CMK (cell line): ENCODE measurements at regions not wholly inside any gene's neighbourhood (a gene's known extent, or its start where the extent isn't known, plus 50 kb on each side); places are given as distances from the start of the nearest gene placed in this dataset.
"Not testable (repeated sequence)": the region's sequence is repeated elsewhere in the genome, so short reads cannot be mapped to it uniquely, and the experiment has no call there.

Experiments used
- DNase-seq: peaks from one replicate; pipeline ENCODE4 v3.0.0-alpha.2; 2010; ENCODE audit warnings: low read depth

DNA sequence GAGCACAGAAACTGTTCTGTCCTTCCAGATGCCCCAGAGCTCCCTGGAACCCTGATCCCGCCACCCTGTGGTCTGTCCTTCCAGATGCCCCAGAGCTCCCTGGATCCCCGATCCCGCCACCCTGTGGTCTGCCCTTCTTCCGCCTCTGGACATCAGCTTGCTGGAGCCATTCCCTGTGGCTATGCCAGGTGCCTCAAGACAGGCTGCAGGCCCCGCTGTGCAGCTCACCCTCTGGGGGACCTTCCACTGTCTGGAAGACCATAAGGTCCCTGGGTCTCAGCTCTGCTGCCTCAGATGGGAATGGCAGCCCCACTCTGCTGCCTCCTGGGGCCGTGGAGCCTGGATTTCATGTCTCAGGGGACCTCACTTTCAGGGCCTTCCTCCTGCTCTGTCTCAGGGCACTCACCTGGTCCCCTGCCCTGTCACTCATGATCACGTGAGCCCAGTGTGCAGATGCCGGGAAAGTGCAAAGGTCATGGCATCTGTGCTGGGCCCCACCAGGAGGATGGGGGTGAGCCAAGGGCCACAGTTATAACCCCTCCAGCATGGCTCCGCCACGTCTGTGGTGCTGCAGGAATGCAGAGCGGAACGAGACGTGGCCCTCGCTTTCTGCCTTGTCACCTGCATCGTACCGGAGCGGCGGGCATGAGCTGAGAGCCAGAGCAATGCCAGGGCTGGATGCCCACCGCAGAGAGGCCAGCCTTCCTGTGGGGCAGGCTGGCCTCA, 1520.7 kb downstream of the BRD1 start:
- DNase-seq, result no peak

DNA sequence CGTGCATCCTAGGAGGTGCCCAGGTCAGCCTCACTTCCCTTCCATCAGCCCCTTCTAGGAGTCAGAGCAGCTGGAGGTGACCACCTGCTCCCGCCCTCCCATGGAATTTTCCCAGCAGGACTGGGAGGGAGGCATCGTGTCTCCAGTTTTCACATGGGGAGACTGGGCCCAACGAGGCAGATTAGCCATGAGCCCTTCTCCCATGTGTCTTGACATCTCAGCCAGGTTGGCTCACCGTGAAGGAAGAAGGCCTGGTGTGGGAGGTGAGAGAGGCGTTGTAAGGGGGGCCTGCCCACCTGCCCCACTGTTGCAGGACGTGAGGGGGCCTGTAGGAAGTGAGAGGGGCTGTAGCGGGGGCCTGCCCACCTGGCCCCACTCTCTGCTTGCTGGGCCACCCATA, 1521.4 kb downstream of the BRD1 start:
- no peak for DNase-seq

DNA sequence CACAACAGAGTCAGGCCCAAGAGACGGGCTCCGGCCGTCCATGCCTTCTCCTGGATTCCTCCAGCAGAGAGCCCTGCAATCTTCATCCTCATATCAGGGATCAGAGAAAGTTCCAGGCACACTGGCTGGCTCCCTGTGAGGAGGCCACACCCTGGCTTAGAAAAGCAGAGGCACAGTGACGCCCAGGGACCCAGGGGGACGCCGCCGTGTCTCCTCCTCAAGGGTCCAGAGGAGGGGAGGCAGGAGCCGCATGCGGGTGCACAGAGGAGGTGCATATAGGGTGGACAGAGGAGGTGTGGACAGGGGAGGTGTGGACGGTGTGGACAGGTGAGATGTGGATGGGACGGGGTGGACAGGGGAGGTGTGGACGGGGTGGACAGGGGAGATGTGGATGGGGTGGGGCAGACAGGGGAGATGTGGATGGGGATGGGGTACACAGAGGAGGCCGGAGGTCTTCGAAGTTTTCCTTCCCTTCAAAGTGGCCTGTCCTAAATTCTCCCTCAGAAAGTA, 1521.9 kb downstream of the BRD1 start:
- no peak for DNase-seq

DNA sequence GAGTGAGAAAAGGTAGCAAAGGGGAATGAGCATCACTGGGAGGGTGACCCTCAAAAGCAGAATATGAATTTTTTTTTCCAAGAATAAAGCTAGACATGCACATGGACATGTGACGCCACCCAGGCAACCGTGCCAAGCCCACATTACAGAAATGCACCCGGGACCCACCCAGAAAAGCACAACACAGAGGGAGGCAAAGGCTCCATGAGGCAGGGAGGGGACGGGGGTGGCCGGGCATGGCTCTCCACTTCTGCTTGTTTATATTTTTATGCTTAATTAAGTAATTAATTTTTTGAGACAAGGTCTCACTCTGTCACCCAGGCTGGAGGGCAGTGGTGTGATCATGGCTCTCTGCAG, 1524.3 kb downstream of the BRD1 start:
- no peak for DNase-seq

DNA sequence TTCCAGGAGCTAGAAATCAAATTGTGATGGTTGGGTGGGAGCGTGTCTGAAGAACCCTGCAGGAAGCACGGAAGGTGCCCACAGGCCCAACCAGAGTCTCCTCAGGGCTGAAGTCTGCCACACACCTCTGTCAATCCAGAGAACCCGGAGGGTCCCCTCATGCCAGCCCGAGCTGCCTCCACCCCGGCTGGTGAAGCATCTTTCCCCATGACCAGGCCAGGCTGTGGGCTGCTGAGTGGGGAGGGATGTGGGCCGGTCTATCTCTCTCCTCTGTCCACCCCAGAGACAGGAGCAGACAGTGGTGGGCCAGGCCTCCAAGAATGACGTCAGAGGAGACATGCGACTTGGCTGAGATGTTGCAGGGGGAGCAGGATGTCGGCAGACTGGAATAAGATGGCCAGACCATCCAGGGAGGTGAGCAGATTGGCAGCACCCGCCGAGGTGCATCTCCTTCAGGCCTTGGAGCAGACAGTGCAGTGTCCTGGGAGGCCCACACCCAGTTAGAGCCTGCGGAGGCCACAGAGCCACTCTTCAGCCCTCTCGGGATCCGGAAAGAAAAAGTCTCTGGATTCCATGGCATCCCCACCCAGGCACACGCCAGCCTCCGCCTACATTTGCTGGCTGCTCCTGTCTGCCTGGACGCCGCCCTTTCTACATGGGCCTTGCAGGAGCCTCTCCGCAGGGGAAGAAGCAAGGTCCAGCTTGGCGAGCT, 1524.9 kb downstream of the BRD1 start:
- DNase-seq, result no peak

DNA sequence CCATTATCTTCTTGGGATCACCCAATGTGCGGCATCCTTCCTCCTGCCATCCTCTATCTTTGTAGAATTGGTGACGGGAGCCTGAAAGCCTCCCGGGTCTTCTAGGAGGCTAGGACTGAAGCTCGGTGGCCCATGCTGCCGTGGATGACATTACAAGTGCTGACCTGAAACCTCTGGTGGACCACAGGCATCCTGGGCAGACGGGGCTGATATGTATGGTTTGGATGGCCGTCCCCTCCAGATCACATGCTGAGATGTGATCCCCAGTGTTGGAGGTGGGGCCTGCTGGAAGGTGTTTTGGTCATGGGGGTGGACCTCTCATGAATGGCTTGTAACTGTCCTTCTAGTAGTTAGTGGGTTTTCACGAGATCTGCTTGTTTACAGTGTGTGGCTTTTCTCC, 1525.8 kb downstream of the BRD1 start:
- DNase-seq, result no peak

DNA sequence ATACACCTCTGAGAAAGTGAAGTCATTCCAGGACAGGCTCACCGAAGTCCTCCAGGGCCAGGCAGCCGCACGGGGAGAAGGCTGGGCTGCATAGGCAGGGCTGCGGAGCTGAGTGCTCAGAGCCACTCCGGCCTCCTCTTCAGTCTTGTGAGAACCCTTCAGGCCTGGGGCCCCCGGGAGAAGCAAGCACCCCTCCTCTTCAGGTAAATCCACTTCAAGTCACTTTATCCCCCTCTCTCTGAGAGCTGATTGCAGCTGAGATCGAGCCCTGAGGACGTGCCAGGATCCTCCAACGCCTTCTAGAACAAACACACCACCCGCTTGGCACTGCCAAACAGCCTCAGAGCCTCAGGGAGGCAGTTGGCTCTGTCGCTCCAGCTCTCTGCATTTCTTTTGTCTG, 1526.3 kb downstream of the BRD1 start:
- no peak for DNase-seq

DNA sequence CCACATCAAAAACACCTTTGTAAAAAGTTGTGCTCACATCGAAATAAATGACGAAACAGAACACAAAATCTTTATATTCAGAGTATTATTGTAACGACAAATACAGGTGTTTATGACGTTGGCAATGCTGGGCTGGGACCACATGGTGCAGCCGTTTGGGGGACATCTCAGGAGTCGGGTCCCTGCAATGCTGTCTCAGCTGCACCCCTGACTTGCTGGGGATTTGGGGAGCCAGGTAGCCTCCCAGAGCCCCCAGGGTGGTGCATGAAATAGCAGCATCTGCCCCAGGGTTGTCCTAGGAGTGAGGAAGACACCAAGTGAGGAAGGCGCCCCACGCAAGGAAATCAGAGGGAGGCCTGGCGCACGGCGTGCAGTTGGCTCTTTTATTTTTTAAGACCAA, 1526.8 kb downstream of the BRD1 start:
- DNase-seq, result no peak

DNA sequence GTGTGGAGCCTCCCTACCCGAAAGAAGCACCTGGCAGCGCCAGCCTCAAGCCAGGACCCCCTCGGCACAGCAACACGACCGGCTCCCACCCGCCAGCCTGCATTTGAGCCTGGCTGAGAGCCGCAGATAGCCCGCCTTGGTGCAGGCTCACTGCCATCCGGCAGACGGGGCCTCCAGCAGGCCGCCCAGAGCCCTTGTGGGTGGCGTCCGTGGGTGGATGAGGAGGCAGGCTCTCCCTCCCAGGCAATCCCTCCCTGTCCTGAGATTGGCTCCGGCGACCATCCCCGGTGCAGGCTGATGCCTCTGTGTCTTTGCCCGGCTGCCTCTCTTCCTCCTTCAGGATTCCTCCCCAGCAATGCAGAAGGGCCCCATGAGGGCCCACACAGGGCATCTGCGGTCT, 1527.9 kb downstream of the BRD1 start:
- no peak for DNase-seq

DNA sequence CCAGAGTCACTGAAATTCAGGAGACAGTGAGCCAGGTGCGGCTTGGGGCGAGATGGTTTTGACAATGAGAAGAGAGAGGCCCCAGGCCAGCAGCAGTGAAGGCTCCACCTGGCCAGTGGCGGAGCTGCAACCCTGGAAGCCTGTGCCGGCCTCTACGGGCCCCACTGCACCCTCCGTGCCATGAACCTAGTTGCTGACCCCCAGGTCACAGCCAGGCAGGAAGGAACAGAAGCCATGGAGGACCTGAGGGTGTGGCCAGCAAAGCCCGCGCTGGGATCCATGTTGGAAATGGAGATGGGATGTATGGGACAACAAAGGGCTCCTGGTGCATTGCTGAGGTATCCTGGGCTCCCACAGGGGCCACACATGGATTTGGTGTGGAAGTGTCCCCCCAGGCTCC, 1528.5 kb downstream of the BRD1 start:
- DNase-seq, result no peak

DNA sequence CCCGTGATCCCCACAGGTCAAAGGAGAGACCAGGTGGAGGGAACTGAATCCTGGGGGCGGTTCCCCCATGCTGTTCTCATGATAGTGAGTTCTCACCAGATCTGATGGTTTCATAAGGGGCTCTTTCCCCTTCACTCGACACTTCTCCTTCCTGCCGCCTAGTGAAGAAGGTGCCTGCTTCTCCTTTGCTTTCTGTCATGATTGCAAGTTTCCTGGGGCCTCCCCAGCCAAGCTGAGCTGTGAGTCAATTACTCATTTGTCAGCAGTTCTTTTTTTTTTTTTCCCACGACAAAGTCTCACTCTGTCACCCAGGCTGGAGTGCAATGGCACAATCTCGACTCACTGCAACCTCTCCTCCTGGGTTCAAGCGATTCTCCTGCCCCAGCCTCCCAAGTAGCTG, 1530.4 kb downstream of the BRD1 start:
- DNase-seq, result no peak

DNA sequence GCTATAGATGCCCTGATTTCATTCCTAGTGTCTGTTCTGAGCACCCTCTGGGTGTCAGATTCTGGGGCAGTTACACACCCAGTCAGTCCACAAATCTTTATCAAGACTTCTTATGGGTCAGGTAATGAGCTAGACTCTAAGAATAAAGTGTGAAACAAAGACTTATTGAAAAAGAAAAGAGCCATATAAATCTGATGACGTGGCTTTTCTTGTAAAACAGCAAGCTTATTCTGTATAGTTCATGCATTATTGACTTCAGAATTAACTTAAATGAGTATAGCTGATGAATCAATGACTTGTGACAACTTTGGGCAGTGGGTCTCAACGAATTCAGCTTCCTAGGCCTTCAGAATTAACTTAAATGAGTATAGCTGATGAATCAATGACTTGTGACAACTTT, 1527.5 kb downstream of the TBC1D22A start:
- not testable (repeated sequence) for DNase-seq

DNA sequence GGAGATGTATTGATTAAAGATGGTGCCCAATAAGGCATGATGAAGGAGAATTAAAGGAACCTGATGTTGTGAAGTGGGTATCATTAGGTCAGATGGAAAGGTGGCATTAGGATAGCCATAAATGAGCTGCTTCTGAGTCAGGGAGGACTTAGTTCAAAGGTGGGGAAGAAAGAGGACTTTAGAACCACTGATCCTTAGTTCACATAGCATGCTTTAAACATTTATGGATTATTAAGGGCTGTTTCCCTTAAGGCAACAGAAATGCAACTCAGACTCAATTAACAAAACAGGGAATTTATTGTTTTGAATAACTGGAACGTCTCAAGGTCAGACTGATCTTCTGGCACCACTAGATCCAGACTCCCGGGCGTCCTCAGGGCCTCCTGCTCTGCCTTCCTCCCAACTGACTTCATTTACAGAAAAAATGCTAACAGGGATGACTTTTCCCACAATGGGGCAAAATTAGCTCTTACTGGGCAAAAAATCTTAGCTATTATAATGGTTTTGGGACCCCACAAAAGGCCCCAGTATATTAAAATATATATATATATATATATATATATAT, 1526.0 kb downstream of the TBC1D22A start:
- no peak for DNase-seq

DNA sequence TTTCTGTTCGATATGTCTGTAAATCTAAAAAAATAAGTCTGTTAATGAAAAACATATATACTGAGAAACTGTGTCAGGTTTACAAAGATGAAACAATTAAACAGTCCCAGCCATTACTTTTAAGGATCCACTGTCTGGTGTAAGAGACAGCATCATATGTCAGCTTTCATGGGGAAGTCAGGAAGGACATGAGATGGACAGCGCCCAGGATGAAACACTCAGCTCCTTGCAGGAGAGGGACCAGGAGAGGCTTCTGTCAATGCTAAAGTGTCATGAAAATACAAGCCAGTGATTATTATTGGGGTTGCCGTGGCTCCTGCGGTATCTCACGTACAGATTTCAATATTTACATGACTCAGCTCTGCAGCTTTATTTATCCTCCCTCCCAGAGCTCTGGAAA, 1524.6 kb downstream of the TBC1D22A start:
- DNase-seq, result no peak

DNA sequence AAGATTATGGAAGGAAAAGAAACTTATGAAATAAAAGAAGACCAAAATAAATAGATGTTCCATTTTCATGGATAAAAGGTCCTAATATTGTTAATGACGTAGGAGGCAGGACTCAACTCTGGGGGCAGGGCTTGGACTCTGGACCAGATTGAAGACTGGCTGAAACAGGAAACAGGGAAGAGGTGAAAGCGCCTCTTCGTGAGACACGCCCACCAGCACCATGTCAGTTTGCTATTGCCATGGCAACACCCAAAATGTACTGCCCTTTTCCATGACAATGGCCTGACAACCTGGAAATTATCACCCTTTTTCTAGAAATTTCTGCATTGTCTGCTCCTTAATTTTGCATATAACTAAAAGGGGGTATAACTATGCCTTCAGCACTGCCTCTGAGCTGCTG, 1522.2 kb downstream of the TBC1D22A start:
- no peak for DNase-seq

DNA sequence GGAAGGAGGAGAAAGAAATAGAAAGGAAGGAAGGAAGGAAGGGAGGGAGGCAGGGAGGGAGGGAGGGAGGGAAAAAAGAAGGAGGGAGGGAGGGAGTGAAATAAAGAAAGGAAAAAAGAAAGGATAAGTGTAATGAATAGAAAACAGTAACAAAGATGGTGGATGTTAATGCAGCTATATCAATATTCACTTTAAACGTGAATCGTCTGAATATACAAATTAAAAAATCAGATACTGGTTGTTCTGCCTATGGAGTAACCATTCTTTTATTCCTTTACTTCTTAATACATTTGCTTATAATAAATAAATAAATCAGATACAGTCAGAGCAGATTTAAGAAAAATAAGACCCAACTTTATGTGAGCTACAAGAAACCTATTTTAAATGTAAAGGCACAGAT, 1520.4 kb downstream of the TBC1D22A start:
- no peak for DNase-seq

DNA sequence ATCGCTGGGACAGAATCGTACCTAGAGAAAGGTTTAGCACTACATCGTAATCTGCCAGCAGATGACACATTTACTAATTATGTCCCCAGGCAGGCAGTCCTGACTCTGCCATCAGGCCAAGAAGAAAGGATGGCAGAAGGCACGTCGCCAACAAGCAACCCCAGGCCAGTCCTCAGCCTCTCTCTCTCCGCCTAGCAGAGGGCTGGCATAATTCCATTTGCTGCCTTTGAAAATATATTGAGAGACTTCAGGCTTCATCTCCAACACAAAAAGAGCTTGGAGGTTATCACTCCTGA, 1517.0 kb downstream of the TBC1D22A start:
- DNase-seq, result no peak

DNA sequence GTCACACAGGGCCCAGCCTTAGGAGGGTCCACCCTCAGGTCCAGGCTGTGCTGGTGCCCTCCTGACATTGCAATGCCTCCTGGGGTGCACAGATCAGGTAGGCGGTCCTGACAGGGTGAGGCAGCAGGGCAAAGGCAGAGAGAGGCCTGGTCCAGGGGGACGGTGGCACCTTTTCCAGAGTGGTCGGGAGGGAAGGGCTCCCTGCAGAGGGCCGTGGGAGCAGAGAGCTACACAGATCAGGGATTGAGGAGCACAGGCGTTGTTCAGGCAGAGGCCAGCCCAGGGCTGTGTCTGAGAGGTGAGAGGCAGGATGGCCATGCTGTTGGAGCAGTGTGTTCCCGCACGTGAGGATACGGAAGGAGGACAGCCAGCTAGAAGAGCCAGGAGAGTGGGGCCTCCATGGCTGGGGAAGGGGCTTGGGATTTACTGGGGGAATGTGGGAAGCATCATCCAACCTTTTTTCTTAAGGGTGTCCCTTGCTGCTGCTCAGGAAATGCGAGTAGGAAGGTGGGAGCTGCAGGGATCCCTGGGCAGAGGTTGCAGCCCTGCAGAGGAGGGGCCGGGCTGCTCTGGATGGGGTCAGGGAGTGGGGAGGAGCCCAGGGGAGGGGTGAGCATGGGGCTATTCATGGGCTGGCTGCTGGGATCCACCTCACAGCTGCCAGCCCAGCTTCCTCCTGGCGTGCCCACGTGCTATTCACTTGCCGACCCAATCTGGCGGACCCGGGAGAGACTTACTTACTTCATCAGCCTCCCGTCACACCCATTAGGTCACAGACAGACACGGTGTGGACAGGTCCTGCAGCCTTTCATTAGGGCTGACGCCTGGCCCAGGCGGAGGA, 1516.4 kb downstream of the TBC1D22A start:
- no peak for DNase-seq

DNA sequence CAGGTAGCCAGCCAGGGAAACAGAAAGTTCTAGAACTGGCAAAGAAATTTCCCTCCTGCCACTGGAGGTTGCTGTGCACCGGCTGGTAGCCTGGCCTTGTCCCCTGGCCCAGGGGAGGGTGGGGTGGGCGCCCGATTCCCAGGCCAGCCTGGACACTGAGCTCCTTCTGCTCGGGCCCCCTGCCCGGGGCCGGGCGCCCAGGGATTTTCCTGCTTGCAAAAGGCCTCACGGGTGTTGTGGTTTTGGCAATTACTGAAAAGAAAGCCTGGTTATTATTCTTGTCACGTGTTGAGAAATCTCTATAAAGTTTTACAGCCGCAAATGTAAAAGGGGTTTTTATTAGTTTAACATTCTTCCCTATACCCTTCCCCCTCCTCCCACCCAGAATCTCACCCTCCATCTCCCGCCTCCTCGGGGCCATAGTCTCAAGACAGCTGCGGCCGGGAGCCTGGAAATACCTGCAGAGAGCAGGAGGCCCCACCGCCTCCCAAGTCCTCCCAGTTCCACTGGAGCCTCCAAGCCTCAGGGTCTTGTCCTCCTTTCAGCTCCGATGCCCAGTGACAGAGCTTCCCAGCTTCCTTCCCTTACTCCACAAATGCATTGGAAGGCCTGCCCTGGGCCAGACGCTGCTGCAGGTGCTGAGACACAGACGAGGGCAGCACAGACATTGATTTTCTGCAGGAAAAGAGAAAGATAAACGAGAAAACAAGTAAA, 1515.6 kb downstream of the TBC1D22A start:
- no peak for DNase-seq

DNA sequence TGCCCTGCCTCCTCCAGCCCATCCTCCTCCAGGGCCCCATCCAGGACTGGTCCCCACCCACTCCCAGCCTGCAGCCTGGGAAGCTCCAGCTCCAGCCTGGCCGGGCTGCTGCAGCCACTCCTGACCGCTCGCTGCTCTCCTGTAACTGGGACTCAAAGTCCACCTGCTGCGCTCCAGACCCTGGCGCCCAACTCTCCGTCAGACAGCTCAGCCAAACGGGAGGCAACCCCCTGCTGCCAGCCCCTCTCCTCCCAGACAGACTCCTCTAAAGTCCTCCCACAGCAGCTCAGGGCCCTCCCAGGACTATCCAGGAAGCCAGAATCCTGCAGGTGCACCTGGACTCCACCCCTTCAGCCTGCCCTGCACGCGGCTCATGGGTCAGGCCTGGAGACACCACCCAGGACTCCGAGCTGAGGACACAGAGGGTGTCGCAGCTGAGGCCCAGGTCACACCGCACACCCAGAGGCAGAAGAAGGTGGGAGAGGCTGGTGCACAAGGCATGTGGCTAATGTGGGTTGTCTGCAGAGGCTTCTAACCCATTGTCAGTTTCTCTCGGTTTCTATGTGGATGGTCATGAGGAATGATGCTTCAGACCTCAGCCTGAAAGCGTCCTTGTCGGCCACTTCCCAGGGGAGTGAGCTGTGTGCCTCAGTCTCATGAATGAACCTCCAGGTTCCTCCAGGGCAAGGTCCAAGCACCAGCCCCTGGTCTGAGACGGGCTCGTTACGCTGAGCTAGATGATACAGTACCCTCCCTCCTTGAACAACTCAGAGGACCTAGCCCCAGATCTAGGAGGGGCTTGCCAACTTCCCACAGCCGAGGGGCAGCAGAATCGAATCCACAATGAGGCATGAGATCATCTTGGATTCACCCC, 1514.8 kb downstream of the TBC1D22A start:
- no peak for DNase-seq

DNA sequence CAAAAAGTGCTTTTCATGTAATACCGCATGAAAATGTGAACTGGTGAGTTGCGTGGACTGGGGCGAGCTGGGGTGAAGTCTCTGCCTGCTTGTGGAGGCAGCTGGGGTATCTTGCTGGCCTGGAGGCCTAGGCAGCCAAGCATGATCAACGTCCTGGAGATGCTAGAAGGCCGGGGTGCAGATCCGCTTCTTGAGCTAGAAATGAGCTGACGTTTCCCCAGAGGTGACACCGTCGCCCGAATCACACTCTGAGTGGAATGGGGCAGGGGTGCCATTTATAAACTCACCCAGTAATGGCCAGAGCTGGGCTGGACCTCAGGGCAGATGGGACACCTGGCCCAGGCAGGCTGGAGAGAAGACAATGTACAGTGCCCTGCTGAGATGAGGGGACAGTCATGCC, 1513.0 kb downstream of the TBC1D22A start:
- no peak for DNase-seq
